ENCODE measurements at regions not wholly inside any gene's neighbourhood (a gene's known extent, or its start where the extent isn't known, plus 50 kb on each side); places are given as distances from the start of the nearest gene placed in this dataset.

GRCh38 chr7:96547371-96547811 lies 162.3 kb downstream of the SEM1 start:
- H3K27me3 Mint-ChIP-seq (ENCODE audit: low read depth) = no peaks in the 10 kb centered on the region; the same call in 1 of the 2 replicates
- no peak overlapping the region for H3T11ph ChIP-seq (ENCODE audit: low read length)
- H3K27ac Mint-ChIP-seq = no peak overlapping the region

More at GRCh38 chr7:96547371-96547811, 162.3 kb downstream of the SEM1 start:
- Mint-ChIP-seq H3K4me3 (no peak overlapping the region), H3K4me1 (no peaks in the 10 kb centered on the region), H3K9me3 (no peaks in the 10 kb centered on the region), H3K36me3 (ENCODE audit: insufficient read depth in 1 of 3, low read depth in 3 of 3) (no peaks in the 10 kb centered on the region)
- Histone ChIP-seq H2AK5ac (ENCODE audit: insufficient read length, low read length) (no peak overlapping the region), H3K27ac (ENCODE audit: insufficient read length, low read depth, low read length) (no peak overlapping the region), H3K23me2 (ENCODE audit: insufficient read length, low read depth, low read length, poor library complexity, severe bottlenecking) (no peaks in the 10 kb centered on the region), H2BK12ac (ENCODE audit: insufficient read length, low read depth, low read length) (no peak overlapping the region), H4K20me1 (ENCODE audit: control insufficient read depth, insufficient read depth, insufficient read length) (no peaks in the 10 kb centered on the region), H3K79me1 (ENCODE audit: insufficient read depth, low read depth, low read length, poor library complexity, severe bottlenecking) (no peaks in the 10 kb centered on the region), H4K8ac (replicated peaks; ENCODE audit: insufficient read length, low read depth, low read length) (no peak overlapping the region), H4K91ac (ENCODE audit: insufficient read length, low read depth, low read length) (no peak overlapping the region), H4K5ac (ENCODE audit: insufficient read length, low read depth, low read length) (no peak overlapping the region), H3K27me3 (ENCODE audit: insufficient read depth, low read length) (no peaks in the 10 kb centered on the region), H3K23ac (ENCODE audit: insufficient read length, low read depth, low read length) (no peak overlapping the region), H3K56ac (ENCODE audit: insufficient read length, low read depth, low read length) (no peak overlapping the region), H3K4me1 (ENCODE audit: insufficient read depth, low read length) (no peaks in the 10 kb centered on the region), H2BK20ac (ENCODE audit: low read depth, low read length, poor library complexity, severe bottlenecking) (no peak overlapping the region), H3K14ac (ENCODE audit: insufficient read depth, low read length) (no peak overlapping the region), H3K4ac (ENCODE audit: low read depth, low read length) (no peak overlapping the region), H2BK15ac (ENCODE audit: low read depth, low read length) (no peak overlapping the region), H3K4me2 (ENCODE audit: insufficient read depth, insufficient read length, low read length) (no peak overlapping the region), H3K79me2 (ENCODE audit: insufficient read depth, low read length) (no peaks in the 10 kb centered on the region), H2AFZ (ENCODE audit: low read length) (no peak overlapping the region), H3K9ac (ENCODE audit: extremely low read depth, insufficient read length, low read length) (no peak overlapping the region), H2BK5ac (ENCODE audit: insufficient read length, low read length) (no peak overlapping the region), H3K9me3 (ENCODE audit: control insufficient read depth, low read depth, low read length) (no peaks in the 10 kb centered on the region), H2BK120ac (ENCODE audit: low read depth, low read length, poor library complexity, severe bottlenecking) (no peak overlapping the region), H3K18ac (ENCODE audit: insufficient read length, low read depth, low read length) (no peak overlapping the region)
- no CpG with 5 or more reads among the region's 3 CpGs for WGBS (ENCODE audit: extremely low coverage, insufficient read length, low lambda C conversion rate)
- no peak for TF ChIP-seq CTCF (conservative IDR thresholded peaks at IDR 0.05)
- DNase-seq = no peak
